ENCODE measurements at regions not wholly inside any gene's neighbourhood (a gene's known extent, or its start where the extent isn't known, plus 50 kb on each side); places are given as distances from the start of the nearest gene placed in this dataset.

DNA sequence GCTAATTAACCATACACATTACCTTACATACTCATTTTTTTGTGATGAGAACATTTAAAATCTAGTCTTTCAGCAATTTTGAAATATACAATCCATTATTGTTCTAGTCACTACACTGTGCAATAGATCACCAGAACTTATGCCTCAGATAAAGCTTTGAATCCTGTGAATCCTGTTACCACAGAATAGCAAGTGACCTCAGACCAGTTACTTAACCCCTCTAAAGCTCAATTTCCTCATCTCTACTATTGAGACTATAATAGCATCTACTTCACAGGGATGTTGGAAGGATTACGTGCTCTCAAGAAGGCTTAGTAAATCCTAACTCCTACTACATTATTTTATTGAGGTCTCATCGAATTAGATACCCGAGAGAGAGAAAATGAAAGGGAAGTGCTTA lies 60.2 kb upstream of the PIP5K1B start:
- WGBS, 2 donors: 82 to 92% methylated on average over 3 of the region's 3 CpGs
- Histone ChIP-seq H3K9me3 (no peaks in the 10 kb centered on the region), H3K4me1 (no peaks in the 10 kb centered on the region), H3K36me3 (no peaks in the 10 kb centered on the region), H3K27me3 (no peaks in the 10 kb centered on the region), H3K4me3 (replicated peaks in 1 of 3) (no peak overlapping the region), H3K27ac (no peak overlapping the region)
- TF ChIP-seq POLR2A (IDR thresholded peaks at IDR 0.05): no peak
- TF ChIP-seq, protein P1, sequence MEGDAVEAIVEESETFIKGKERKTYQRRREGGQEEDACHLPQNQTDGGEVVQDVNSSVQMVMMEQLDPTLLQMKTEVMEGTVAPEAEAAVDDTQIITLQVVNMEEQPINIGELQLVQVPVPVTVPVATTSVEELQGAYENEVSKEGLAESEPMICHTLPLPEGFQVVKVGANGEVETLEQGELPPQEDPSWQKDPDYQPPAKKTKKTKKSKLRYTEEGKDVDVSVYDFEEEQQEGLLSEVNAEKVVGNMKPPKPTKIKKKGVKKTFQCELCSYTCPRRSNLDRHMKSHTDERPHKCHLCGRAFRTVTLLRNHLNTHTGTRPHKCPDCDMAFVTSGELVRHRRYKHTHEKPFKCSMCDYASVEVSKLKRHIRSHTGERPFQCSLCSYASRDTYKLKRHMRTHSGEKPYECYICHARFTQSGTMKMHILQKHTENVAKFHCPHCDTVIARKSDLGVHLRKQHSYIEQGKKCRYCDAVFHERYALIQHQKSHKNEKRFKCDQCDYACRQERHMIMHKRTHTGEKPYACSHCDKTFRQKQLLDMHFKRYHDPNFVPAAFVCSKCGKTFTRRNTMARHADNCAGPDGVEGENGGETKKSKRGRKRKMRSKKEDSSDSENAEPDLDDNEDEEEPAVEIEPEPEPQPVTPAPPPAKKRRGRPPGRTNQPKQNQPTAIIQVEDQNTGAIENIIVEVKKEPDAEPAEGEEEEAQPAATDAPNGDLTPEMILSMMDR (IDR thresholded peaks at IDR 0.05): no peak
- intact Hi-C loops (cut with DNase I): no loop called here
- DNase-seq: no peak

DNA sequence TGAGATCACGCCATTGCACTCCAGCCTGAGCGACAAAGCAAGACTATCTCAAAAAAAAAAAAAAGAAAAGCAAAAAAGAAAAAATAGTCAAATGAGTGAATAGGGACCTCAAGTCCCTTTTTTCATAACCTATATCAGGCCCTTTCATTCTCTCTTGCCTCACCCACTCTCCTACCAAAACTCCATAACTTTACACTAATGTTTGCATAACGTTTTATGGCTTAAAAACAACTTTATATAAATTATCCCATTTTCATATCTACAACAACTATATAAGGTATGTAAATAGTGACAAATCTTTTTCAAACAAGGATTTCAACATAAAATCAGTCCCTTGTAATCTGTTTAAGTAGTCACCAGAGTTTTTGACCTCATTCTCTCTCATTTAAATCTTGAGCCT lies 56.9 kb upstream of the PIP5K1B start:
- Histone ChIP-seq H3K27ac (no peak overlapping the region), H3K4me3 (replicated peaks in 1 of 3) (no peak overlapping the region), H3K4me1 (no peaks in the 10 kb centered on the region), H3K27me3 (no peaks in the 10 kb centered on the region), H3K36me3 (no peaks in the 10 kb centered on the region), H3K9me3 (no peaks in the 10 kb centered on the region)
- no peak for DNase-seq
- TF ChIP-seq POLR2A (IDR thresholded peaks at IDR 0.05): no peak
- TF ChIP-seq, protein P1 (IDR thresholded peaks at IDR 0.05): no peak
- intact Hi-C loops (cut with DNase I): no loop called here
- WGBS, 2 donors: 88 to 94% methylated on average over 3 of the region's 3 CpGs

DNA sequence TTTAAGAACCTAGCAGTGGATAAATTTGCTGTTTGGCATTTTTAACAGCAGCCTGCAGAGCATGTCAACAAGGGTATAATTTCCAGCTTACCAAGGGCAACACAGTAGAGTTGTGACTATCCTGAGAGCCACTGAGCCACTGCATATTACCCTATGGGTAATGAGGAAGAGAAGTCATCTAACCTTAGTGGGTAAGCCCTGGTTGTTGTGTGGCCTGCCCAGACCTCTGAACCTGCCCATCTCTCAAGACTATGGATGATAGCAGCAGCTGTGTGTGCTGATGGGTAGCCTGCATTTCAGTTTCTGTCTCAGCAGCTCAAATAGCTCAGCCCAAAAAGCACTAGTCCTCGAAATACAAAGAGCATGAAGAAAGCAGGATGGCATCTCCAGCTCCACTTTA lies 56.1 kb upstream of the PIP5K1B start:
- Histone ChIP-seq H3K36me3 (no peaks in the 10 kb centered on the region), H3K4me1 (no peaks in the 10 kb centered on the region), H3K4me3 (replicated peaks in 1 of 3) (no peak overlapping the region), H3K27ac (no peak overlapping the region), H3K27me3 (no peaks in the 10 kb centered on the region), H3K9me3 (no peaks in the 10 kb centered on the region)
- 73 to 94% methylated on average over 1 of the region's 1 CpG for WGBS, 2 donors
- TF ChIP-seq POLR2A (IDR thresholded peaks at IDR 0.05): no peak
- TF ChIP-seq, protein P1 (IDR thresholded peaks at IDR 0.05): no peak
- intact Hi-C loops (cut with DNase I): no loop called here
- no peak for DNase-seq

DNA sequence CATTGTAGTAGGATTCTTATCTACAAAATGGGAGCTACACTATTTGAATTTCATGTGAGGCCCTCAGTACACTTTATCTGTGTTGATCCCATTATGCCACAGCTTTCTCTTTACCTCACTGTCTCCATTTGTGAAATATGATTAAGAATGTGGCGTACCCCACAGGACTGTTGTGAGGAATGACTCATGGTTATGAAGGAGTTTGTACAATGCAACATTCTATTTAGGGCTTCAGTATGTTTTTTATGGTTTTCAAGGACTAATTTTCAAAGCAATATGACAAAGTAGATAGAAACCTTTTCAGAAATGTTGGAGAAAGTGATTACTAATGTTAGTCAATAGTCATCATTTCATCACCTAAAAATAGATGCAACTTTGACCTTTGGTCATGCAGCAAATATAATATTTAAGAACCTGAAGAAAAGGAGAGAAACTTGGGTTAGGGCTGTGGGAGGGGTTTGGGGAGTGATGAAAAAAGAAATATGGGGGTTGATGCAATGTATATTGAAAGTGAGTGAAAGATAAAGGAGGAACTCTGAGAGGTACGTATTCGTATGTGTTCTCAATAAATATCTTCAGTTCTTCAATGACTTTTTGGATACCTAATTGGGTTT lies 53.7 kb upstream of the PIP5K1B start:
- Histone ChIP-seq H3K9me3 (no peaks in the 10 kb centered on the region), H3K4me1 (no peaks in the 10 kb centered on the region), H3K27ac (no peak overlapping the region), H3K36me3 (no peaks in the 10 kb centered on the region), H3K4me3 (replicated peaks in 1 of 3) (no peak overlapping the region), H3K27me3 (no peaks in the 10 kb centered on the region)
- intact Hi-C loops (cut with DNase I): no loop called here
- 94 to 95% methylated on average over 3 of the region's 3 CpGs for WGBS, 2 donors
- no peak for TF ChIP-seq POLR2A (IDR thresholded peaks at IDR 0.05)
- TF ChIP-seq, protein P1 (IDR thresholded peaks at IDR 0.05): no peak
- no peak for DNase-seq

DNA sequence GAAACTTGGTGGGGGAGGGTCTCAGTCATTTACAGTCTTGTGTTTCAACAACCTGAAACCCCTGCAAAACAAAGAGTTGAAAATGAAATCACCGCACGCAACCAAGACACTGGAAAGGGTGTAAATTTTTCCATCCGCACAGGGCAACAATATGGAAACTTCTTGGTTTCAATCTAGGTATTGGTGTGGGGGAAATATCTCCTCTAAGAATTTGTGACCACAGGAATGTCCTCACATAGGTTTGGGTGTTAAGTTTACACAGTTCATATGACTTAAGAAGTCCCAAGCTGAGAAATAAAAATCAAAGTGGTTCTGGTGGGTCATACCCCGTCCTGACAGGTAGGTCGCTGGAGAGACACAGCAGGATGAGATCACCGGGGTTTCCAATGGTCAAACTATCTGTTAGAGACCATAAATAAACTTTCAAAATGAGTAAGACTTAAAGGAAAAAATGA lies 51.9 kb upstream of the PIP5K1B start:
- no peak for TF ChIP-seq POLR2A (IDR thresholded peaks at IDR 0.05)
- TF ChIP-seq, protein P1 (IDR thresholded peaks at IDR 0.05): no peak
- Histone ChIP-seq H3K9me3 (no peaks in the 10 kb centered on the region), H3K4me3 (replicated peaks in 1 of 3) (no peak overlapping the region), H3K27me3 (no peaks in the 10 kb centered on the region), H3K27ac (no peak overlapping the region), H3K36me3 (no peaks in the 10 kb centered on the region), H3K4me1 (no peaks in the 10 kb centered on the region)
- intact Hi-C loops (cut with DNase I): no loop called here
- WGBS, 2 donors: 80 to 89% methylated on average over 6 of the region's 6 CpGs
- DNase-seq: no peak

Measured in thyroid gland (tissue), 4 donors.